ENCODE measurements at regions not wholly inside any gene's neighbourhood (a gene's known extent, or its start where the extent isn't known, plus 50 kb on each side); places are given as distances from the start of the nearest gene placed in this dataset.

- no peak for TF ChIP-seq POLR2A (IDR thresholded peaks at IDR 0.05; ENCODE audit: low read depth, low read length)
- TF ChIP-seq ELK1 (IDR thresholded peaks at IDR 0.05; ENCODE audit: borderline replicate concordance, low read depth, low read length), result no peak
- TF ChIP-seq, protein P1, sequence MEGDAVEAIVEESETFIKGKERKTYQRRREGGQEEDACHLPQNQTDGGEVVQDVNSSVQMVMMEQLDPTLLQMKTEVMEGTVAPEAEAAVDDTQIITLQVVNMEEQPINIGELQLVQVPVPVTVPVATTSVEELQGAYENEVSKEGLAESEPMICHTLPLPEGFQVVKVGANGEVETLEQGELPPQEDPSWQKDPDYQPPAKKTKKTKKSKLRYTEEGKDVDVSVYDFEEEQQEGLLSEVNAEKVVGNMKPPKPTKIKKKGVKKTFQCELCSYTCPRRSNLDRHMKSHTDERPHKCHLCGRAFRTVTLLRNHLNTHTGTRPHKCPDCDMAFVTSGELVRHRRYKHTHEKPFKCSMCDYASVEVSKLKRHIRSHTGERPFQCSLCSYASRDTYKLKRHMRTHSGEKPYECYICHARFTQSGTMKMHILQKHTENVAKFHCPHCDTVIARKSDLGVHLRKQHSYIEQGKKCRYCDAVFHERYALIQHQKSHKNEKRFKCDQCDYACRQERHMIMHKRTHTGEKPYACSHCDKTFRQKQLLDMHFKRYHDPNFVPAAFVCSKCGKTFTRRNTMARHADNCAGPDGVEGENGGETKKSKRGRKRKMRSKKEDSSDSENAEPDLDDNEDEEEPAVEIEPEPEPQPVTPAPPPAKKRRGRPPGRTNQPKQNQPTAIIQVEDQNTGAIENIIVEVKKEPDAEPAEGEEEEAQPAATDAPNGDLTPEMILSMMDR (conservative IDR thresholded peaks at IDR 0.05; ENCODE audit: low read depth, low read length), result no peak
- TF ChIP-seq RFX5 (IDR thresholded peaks at IDR 0.05; ENCODE audit: low read depth, low read length), result no peak
- no peak for TF ChIP-seq CHD1 (IDR thresholded peaks at IDR 0.05; ENCODE audit: low read depth, low read length)
- no peak for TF ChIP-seq CEBPB (IDR thresholded peaks at IDR 0.05; ENCODE audit: low read depth, low read length)
- no peak for TF ChIP-seq MAFK (IDR thresholded peaks at IDR 0.05; ENCODE audit: low read depth, low read length)
- no peak for TF ChIP-seq SMC3 (IDR thresholded peaks at IDR 0.05; ENCODE audit: low read depth, low read length)
- no peak for TF ChIP-seq RCOR1 (IDR thresholded peaks at IDR 0.05; ENCODE audit: insufficient replicate concordance, low read length)
- no peak for TF ChIP-seq MXI1 (IDR thresholded peaks at IDR 0.05; ENCODE audit: borderline replicate concordance, low read depth, low read length)
- no peak for TF ChIP-seq NFE2L2 (IDR thresholded peaks at IDR 0.05; ENCODE audit: low read depth, low read length)
- no peak for TF ChIP-seq USF2 (IDR thresholded peaks at IDR 0.05; ENCODE audit: low read depth, low read length)
- no peak for TF ChIP-seq FOS (IDR thresholded peaks at IDR 0.05; ENCODE audit: low read depth, low read length)
Observed at GRCh38 chrX:38982843-38983242, 181.6 kb downstream of the MID1IP1 start.

All from IMR-90 (cell line).